ENCODE measurements at regions not wholly inside any gene's neighbourhood (a gene's known extent, or its start where the extent isn't known, plus 50 kb on each side); places are given as distances from the start of the nearest gene placed in this dataset.

- TF ChIP-seq, protein P1, sequence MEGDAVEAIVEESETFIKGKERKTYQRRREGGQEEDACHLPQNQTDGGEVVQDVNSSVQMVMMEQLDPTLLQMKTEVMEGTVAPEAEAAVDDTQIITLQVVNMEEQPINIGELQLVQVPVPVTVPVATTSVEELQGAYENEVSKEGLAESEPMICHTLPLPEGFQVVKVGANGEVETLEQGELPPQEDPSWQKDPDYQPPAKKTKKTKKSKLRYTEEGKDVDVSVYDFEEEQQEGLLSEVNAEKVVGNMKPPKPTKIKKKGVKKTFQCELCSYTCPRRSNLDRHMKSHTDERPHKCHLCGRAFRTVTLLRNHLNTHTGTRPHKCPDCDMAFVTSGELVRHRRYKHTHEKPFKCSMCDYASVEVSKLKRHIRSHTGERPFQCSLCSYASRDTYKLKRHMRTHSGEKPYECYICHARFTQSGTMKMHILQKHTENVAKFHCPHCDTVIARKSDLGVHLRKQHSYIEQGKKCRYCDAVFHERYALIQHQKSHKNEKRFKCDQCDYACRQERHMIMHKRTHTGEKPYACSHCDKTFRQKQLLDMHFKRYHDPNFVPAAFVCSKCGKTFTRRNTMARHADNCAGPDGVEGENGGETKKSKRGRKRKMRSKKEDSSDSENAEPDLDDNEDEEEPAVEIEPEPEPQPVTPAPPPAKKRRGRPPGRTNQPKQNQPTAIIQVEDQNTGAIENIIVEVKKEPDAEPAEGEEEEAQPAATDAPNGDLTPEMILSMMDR (conservative IDR thresholded peaks at IDR 0.05; ENCODE audit: low read depth in 2 of 2) = no peak
- no peak for TF ChIP-seq CREB1 (CRISPR knock-in tag; IDR thresholded peaks at IDR 0.05; ENCODE audit: low read depth)
- TF ChIP-seq, protein P2, sequence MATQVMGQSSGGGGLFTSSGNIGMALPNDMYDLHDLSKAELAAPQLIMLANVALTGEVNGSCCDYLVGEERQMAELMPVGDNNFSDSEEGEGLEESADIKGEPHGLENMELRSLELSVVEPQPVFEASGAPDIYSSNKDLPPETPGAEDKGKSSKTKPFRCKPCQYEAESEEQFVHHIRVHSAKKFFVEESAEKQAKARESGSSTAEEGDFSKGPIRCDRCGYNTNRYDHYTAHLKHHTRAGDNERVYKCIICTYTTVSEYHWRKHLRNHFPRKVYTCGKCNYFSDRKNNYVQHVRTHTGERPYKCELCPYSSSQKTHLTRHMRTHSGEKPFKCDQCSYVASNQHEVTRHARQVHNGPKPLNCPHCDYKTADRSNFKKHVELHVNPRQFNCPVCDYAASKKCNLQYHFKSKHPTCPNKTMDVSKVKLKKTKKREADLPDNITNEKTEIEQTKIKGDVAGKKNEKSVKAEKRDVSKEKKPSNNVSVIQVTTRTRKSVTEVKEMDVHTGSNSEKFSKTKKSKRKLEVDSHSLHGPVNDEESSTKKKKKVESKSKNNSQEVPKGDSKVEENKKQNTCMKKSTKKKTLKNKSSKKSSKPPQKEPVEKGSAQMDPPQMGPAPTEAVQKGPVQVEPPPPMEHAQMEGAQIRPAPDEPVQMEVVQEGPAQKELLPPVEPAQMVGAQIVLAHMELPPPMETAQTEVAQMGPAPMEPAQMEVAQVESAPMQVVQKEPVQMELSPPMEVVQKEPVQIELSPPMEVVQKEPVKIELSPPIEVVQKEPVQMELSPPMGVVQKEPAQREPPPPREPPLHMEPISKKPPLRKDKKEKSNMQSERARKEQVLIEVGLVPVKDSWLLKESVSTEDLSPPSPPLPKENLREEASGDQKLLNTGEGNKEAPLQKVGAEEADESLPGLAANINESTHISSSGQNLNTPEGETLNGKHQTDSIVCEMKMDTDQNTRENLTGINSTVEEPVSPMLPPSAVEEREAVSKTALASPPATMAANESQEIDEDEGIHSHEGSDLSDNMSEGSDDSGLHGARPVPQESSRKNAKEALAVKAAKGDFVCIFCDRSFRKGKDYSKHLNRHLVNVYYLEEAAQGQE (IDR thresholded peaks at IDR 0.05; ENCODE audit: unreplicated experiment) = no peak
- no peak for TF ChIP-seq JUNB (IDR thresholded peaks at IDR 0.05; ENCODE audit: unreplicated experiment)
- no peak for TF ChIP-seq EZH2 (IDR thresholded peaks at IDR 0.05; ENCODE audit: low read depth, unreplicated experiment)
- TF ChIP-seq, protein P3, sequence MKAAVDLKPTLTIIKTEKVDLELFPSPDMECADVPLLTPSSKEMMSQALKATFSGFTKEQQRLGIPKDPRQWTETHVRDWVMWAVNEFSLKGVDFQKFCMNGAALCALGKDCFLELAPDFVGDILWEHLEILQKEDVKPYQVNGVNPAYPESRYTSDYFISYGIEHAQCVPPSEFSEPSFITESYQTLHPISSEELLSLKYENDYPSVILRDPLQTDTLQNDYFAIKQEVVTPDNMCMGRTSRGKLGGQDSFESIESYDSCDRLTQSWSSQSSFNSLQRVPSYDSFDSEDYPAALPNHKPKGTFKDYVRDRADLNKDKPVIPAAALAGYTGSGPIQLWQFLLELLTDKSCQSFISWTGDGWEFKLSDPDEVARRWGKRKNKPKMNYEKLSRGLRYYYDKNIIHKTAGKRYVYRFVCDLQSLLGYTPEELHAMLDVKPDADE (IDR thresholded peaks at IDR 0.05) = no peak
These were observed 78.5 kb upstream of the ADAMTS5 start for GRCh38 chr21:27045281-27045985.

Measured in GM23338 (cell line).